ENCODE measurements at regions not wholly inside any gene's neighbourhood (a gene's known extent, or its start where the extent isn't known, plus 50 kb on each side); places are given as distances from the start of the nearest gene placed in this dataset.

GRCh38 chr10:78859266-78859665 is 209.5 kb upstream of the ZMIZ1 start:
- peaks cover 5% of the 10 kb centered on the region; the same call in 1 of the 2 replicates for H3K27me3 ChIP-seq (ENCODE audit: insufficient read depth, low read length)
- no TSS peak for BruUV-seq (replicated peaks)
- TF ChIP-seq SIN3A (IDR thresholded peaks at IDR 0.05; ENCODE audit: low read depth): no peak
- no peak for TF ChIP-seq ZFX (IDR thresholded peaks at IDR 0.05)
- TF ChIP-seq JUND (IDR thresholded peaks at IDR 0.05): no peak
- TF ChIP-seq ELF1 (IDR thresholded peaks at IDR 0.05; ENCODE audit: borderline replicate concordance, low read depth): no peak

GRCh38 chr10:78859769-78860168 is 209.0 kb upstream of the ZMIZ1 start:
- no peaks in the 10 kb centered on the region for H4K20me1 ChIP-seq (ENCODE audit: insufficient read depth)
- DNase-seq (ENCODE audit: low read depth, low spot score): no peak
- H3K9ac ChIP-seq (ENCODE audit: low read length): no peak overlapping the region
- no peak overlapping the region for H3K27ac ChIP-seq (ENCODE audit: low read depth, low read length)
- POLR2A ChIA-PET: no interaction called here
- CTCF ChIA-PET: no interaction called here
- RAD21 ChIA-PET (ENCODE audit: low non-redundant PET in 1 of 2, low total read pairs in 2 of 2, uncharacterized antibody in 2 of 2, unreplicated experiment in 2 of 2): no interaction called here
- no TSS peak for BruUV-seq (replicated peaks)
- H3K9me3 ChIP-seq (ENCODE audit: control insufficient read depth in 1 of 2, insufficient read depth in 1 of 2, low read depth in 1 of 2, low read length in 2 of 2): no peaks in the 10 kb centered on the region
- peaks cover 0 to 11% of the 10 kb centered on the region in 2 experiments; a peak in 2 of 4 replicates for H3K4me1 ChIP-seq (ENCODE audit: control insufficient read depth in 1 of 2, insufficient read depth in 2 of 2, low read length in 2 of 2)
- intact Hi-C loops (cut with micrococcal nuclease): no loop called here
- no peak for ATAC-seq
- TF ChIP-seq ZFX (IDR thresholded peaks at IDR 0.05): no peak
- no peak for TF ChIP-seq ZBTB33 (IDR thresholded peaks at IDR 0.05; ENCODE audit: extremely low read depth, insufficient replicate concordance, low read length)
- no peak for TF ChIP-seq SP1 (IDR thresholded peaks at IDR 0.05; ENCODE audit: low read depth)
- H2AFZ ChIP-seq (ENCODE audit: low read depth, low read length, poor library complexity, severe bottlenecking): no peak overlapping the region
- no peak overlapping the region for H3K4me3 ChIP-seq (replicated peaks in 1 of 2; ENCODE audit: low read depth in 1 of 2, low read length in 2 of 2)
- H3K9me2 ChIP-seq (ENCODE audit: insufficient read depth): no peaks in the 10 kb centered on the region
- no peaks in the 10 kb centered on the region for H3K36me3 ChIP-seq (ENCODE audit: control insufficient read depth in 1 of 2, insufficient read depth in 2 of 2, low read length in 2 of 2)
- H3K79me2 ChIP-seq (ENCODE audit: insufficient read depth, low read length): no peaks in the 10 kb centered on the region
- H3K4me2 ChIP-seq (ENCODE audit: low read length): no peak overlapping the region
- peaks cover 5% of the 10 kb centered on the region; the same call in 1 of the 2 replicates for H3K27me3 ChIP-seq (ENCODE audit: insufficient read depth, low read length)

More at GRCh38 chr10:78859266-78859665, 209.5 kb upstream of the ZMIZ1 start:
- no peaks in the 10 kb centered on the region for H4K20me1 ChIP-seq (ENCODE audit: insufficient read depth)
- H3K27ac ChIP-seq (ENCODE audit: low read depth, low read length): no peak overlapping the region
- DNase-seq (ENCODE audit: low read depth, low spot score): no peak
- H3K79me2 ChIP-seq (ENCODE audit: insufficient read depth, low read length): no peaks in the 10 kb centered on the region
- H3K4me2 ChIP-seq (ENCODE audit: low read length): no peak overlapping the region
- intact Hi-C loops (cut with micrococcal nuclease): no loop called here
- H3K4me1 ChIP-seq (ENCODE audit: control insufficient read depth in 1 of 2, insufficient read depth in 2 of 2, low read length in 2 of 2): peaks cover 0 to 11% of the 10 kb centered on the region in 2 experiments; a peak in 2 of 4 replicates
- H3K9ac ChIP-seq (ENCODE audit: low read length): no peak overlapping the region
- no peak overlapping the region for H2AFZ ChIP-seq (ENCODE audit: low read depth, low read length, poor library complexity, severe bottlenecking)
- CTCF ChIA-PET: no interaction called here
- POLR2A ChIA-PET: no interaction called here
- ATAC-seq: no peak
- H3K9me3 ChIP-seq (ENCODE audit: control insufficient read depth in 1 of 2, insufficient read depth in 1 of 2, low read depth in 1 of 2, low read length in 2 of 2): no peaks in the 10 kb centered on the region
- H3K9me2 ChIP-seq (ENCODE audit: insufficient read depth): no peaks in the 10 kb centered on the region
- H3K36me3 ChIP-seq (ENCODE audit: control insufficient read depth in 1 of 2, insufficient read depth in 2 of 2, low read length in 2 of 2): no peaks in the 10 kb centered on the region
- H3K4me3 ChIP-seq (replicated peaks in 1 of 2; ENCODE audit: low read depth in 1 of 2, low read length in 2 of 2): no peak overlapping the region
- RAD21 ChIA-PET (ENCODE audit: low non-redundant PET in 1 of 2, low total read pairs in 2 of 2, uncharacterized antibody in 2 of 2, unreplicated experiment in 2 of 2): no interaction called here

Measured in HCT116 (cell line).